NCI-H526 (cell line): ENCODE measurements at regions not wholly inside any gene's neighbourhood (a gene's known extent, or its start where the extent isn't known, plus 50 kb on each side); places are given as distances from the start of the nearest gene placed in this dataset.

Experiments
- DNase-seq, 2 experiments: peaks; one replicate each; lab custom pipeline; 2025; lab: John Stamatoyannopoulos, UW

DNA sequence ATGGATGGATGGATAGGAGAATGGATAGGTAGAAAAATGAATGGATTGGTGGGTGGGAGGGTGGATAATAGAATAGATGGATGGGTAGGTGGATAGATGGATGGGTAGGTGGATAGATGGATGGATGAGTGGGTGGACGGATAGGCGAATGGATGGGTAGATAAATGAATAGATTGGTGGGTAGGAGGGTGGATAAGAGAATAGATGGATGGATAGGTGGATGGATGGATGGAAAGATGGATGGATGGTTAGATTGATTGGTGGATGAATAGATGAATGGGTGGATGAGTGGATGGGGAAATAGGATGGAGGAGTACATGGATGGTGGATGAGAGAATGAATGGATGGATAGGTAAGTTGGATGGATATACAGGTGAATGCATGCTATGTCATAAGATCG lies 110.5 kb downstream of the CEBPB start:
- no peak for DNase-seq

DNA sequence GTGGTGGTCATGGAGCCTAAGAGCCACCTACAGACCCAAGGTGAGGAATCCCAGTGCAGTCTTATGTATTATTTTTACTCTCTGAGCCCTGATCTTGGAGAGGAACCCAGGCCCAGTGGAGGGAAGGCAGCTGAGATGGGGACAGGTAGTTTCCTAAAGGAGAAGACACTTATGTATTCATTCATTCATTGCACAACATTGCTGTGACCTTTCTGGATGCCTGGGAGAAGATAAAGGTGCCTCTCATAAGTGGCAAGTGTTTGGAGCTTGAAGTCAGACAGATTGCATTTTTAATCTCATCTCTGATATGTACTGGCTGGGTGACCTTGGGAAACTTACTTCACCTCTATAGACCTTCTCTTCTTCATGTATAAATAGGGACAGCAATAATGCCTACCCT lies 111.1 kb downstream of the CEBPB start:
- DNase-seq, result no peak

- DNase-seq, result no peak
Measured at GRCh38 chr20:50302341-50303057, 111.9 kb downstream of the CEBPB start.

- DNase-seq, result peak; percentile 23 to 31
Measured at GRCh38 chr20:50303573-50304500, 113.2 kb downstream of the CEBPB start.

- no peak for DNase-seq
Measured at GRCh38 chr20:50304501-50304856, 113.8 kb downstream of the CEBPB start.

DNA sequence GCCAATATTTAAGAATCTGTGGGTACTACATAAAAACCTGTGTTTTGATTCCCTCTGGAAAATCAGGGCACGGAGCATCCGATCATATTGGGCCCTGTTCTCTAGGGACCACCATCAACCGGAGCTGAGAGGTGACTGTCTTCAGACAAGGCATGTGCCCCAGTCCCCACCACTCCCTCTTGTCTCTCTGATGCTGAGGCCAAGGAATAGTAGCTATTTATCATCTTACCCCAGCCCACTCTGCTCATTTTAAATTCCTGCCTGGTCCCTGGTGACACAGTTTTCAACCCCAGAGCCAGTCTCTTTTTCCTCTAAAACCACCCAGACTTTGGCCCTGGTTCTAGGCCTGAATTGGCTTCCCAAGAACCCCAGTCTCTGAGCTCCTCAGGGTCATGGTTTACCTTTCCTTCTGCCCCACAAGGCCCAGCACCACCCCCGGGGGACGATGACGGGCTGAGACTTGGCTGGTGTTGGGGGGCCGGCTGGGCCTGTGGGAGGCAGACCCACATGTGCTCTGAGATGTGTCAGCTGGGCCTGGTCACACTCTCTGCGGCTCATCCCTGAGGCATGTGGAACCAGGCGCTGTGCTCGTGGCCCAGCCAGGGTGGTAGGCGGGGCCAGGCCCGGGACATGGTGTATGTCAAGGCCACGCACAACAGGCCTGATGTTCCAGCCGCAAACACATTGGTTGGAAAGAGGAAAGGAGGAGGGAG lies 114.4 kb downstream of the CEBPB start:
- no peak for DNase-seq

DNA sequence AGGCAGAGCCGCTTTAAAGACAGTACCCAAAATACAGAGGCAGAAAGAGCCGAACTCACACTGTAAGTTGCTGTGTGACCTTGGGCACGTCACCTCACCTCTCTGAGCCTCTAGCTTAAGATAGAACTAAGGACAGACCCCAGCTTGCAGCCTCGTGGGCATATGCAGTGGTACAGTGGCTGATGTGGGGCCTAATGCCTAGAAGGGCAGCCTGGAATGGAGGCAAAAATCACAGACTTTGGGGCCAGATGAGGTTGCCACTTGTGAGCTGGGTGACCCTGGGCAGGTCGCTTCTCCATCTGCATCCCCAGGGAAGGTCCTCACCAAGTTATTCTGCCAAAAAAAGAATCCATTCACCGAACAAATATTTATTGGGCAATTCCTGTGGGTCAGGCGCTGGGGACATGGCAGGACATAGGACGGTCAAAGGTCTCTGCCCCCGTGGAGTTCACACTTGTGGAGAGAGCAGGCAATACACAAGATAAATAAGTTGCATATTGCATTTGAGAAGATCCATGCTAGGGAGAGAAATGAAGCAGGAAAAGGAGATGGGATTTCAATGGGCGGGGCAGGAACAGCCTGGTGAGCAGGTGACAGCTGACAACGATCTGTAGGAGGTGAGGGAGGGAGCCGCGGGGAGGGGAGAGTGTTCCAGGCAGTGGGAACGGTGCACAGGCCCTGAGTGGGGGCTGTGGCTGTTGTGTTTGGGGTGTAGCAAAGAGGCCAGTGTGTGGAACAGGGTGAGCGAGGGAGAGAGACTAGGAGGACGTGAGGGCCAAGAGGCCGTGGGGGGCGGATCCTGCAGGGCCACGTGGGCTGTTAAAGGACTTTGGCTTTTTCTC lies 115.2 kb downstream of the CEBPB start:
- peak; percentile 24 to 64 for DNase-seq

DNA sequence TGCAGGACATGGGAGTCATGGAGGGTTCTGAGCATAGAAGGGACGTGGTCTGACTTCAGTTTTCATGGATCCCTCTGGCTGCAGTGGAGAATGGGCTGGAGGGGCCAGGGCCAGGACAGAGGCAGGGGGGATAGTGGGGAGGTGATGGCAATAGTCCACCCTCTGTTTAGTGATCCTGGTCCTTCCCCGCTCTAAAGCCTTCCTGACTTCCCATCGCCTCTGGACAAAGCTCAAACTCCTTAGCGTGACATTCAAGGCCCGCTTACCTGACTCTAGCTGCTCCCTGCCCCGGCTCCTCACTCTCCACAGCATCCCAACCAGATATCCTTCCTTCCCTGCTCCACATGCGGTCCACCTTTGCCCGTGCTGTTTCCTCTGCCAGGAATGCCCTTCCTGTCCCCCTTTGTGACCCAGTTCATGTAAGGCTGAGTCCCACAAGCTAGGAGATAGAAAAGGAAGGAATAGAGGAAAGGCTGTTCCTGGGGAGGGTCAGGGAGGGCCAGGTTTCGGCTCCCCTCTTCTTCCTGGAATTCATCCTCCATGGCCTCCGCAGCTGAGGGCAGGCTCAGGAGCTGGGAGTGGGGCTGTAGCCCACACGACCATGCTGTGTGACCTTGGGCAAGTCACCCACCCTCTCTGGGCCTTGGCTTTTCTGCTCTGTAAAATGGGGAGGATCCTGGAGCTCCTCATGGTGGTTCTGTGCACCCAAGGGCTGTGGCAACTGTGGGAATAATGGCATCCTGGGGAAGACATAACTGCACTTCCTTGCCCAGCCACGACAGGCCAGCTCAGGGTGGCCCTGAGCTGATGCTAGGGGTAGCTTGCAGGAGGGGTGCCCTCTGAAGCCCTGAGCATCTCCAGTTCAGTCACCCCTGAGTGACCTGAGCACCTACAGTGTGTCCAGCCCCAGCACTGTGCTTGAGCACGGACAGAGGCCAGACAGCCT lies 116.1 kb downstream of the CEBPB start:
- DNase-seq, result no peak

DNA sequence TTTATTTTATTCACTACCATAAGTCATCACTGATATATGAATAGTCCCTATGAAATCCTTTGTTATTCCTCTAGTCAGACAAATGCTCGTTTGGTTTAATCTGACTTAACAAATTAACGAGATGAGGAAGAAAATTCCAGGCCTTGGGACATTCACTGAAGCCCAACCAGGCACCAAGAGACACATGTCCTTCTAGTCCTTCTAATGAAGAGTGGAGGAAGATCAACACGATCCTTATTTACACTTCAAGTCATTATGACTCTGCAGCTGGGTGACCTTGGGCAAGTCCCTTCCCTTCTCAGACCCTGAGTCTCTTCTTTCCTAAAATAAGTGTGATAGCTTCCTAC lies 117.5 kb downstream of the CEBPB start:
- no peak for DNase-seq

DNA sequence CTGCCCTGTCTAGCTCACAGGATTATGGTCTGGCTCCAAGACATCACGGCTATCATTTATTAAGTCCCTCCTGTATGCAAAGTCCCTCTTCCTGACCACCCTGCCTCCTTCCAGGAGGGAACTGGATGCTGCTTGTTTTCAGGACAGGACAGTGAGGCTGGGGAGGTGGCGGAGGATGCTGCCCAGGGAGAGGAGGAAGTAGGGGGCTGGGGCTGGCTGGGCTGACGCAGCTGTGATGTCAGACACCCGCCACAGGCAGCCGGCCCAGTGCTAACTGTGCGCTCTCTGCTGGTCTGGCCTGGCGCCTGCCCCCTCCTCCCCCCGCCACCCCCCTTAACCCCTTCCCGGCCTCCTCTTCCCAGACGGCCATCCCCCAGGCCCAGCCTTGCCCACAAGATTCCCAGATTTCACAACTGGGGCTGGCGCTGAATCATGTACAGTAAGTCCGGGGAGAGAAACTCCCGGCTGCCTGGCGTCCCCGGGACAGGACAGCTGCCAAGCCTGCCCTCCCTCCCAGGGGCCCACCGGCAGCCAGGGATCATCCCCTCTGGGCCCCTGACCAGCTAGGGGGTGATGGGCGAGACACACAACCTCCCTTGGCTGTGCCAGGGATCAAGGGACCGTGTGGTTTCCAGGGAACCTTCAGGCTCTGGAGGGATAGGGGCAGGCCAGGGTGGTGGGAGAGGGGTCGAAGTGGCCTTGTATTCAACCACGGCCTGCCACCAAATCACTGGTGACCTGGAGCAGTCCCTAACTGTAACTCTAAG lies 118.1 kb downstream of the CEBPB start:
- no peak for DNase-seq

- DNase-seq, result no peak
Measured at GRCh38 chr20:50309280-50309763, 118.7 kb downstream of the CEBPB start.

DNA sequence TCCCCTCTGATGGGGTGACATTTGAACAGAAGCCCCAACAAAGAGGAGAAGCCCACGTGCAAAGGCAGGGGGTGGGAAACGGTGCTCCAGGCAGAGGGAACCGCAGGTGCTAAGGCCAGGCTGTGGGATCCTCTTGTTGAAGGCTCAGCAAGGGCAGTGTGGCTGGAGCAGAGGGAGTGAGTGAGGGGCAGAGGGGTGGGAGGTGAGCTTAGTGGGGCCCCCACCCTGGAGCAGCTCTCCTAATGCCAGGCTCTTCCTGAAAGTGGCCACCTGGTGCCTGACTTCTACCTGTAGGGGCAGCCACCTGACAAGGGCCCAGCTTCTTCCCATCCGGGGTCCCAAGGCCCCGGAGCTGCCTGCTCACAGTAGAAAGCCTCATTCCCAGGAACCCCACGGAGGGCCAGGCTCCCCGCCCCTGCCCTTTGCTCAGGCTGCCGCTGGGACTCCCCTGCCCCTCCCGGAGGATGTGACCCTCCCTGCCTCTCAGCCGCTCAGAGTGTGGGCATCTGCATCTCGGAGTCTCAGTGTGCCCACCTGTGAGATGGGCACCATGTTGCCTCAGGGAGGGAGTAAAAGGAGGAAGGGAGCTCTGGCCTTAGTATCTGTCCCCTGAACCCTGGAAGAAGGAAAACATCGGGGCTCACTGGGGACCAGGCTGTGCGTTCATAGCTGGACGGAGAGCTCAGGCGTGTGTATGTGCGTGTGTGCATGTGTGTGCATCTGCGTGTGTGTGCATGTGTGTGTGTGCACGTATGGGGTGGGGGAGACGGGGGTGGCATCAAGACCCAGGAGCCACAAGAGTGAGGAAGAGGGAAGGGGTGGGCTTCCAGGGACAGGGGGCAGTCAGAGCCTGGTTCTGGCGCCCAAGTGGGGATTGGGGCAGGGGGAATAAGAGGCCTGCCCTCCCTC lies 119.4 kb downstream of the CEBPB start:
- DNase-seq, result no peak

DNA sequence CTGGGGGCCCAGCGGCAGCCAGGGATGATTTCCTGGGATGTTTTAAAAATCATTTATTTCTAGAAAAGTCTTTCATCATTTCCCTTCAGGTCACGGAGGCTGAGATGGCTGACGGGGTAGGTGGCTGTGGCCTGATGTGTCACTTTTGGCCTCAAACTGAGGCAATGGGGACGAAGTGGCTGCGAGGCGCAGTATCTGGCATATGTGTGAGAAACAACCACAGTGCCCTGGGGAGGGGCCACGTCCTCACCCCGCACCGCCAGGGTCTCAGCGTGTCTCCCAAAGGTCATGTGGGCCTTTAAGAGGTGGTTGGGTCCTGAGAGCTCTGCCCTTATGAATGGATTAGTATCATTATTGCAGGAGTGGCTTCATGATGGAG lies 120.0 kb downstream of the CEBPB start:
- DNase-seq, result no peak

GRCh38 chr20:50311308-50312001 lies 120.8 kb downstream of the CEBPB start:
- DNase-seq, result no peak

DNA sequence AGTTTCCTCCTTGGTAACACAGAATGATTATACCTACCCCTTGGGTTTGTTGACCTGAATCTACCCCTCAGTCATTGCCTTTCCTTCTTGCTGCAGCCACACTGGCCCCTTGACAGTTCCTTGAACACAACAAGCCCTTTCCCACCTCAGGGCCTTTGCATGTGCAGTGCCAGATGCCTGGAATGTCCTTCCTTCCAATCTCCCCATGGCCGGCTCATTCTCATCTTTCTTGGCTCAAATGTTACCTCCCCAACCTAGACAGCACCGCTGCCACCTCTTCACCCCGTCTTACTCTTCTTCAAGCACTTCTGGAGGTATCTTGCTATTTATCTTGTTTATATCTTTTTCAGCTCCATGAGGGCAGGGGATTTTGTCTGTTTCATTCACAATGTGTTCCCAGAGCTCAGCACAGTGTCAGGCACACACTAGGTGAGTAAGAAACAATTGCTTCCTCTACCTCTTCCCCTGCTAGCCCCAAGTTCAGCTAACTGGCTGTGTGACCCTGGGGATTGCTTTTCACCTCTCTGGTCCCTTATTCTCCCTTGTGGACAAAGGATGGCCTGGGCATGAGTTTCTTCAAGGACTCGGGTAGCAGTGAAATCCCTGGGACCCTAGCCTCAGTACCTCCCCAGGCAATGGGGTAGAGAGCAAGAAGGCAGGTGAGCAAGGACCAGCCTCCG lies 121.5 kb downstream of the CEBPB start:
- DNase-seq, result no peak

- DNase-seq, result no peak
Measured at GRCh38 chr20:50312682-50313521, 122.3 kb downstream of the CEBPB start.

DNA sequence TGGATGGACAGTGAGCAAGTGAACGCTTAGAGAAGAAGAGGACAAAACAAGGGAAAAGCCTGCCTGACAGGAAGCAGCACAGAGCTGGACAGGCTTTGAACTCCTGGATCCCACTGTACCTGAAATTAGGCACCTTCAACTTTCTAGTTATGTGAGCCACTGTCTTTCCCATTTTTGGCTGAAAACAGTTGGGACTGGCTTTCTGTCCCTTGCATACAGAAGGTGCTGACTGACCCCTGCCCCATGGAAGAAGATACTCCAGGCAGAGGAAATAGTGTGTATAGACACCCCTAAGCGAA lies 122.8 kb downstream of the CEBPB start:
- no peak for DNase-seq
